Fibroblast of the conjunctiva (primary cell): ENCODE measurements at regions not wholly inside any gene's neighbourhood (a gene's known extent, or its start where the extent isn't known, plus 50 kb on each side); places are given as distances from the start of the nearest gene placed in this dataset.

Experiments used
- DNase-seq: peaks from one replicate; pipeline ENCODE4 v3.0.0-alpha.2; 2010; ENCODE audit warnings: low read depth

DNA sequence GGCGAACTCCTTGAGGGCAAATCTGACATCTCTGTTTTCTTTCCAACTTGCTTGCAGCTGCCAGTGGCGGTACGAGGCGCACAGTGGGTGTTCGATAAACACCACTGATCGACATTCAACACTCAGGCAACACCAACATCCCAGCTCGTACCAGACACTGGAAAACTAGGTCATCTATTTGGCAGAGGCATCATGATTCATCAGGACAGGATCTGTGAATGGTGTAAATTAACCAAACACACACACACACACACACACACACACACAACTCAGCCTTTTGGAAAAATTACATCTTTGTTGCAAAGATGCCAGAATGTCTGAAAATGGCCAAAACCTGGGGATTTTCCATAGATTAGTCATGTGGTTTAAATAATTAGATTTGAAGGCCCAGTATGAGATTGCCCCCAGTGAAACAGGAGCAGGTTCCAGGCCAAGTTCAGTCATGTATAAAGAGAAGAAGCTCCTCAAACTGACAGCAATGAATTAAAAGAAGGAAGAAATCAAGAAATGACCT is 150.5 kb upstream of the NCKAP5 start:
- peak; percentile 60 for DNase-seq

GRCh38 chr2:133720429-133720828 is 152.2 kb upstream of the NCKAP5 start:
- no peak for DNase-seq

DNA sequence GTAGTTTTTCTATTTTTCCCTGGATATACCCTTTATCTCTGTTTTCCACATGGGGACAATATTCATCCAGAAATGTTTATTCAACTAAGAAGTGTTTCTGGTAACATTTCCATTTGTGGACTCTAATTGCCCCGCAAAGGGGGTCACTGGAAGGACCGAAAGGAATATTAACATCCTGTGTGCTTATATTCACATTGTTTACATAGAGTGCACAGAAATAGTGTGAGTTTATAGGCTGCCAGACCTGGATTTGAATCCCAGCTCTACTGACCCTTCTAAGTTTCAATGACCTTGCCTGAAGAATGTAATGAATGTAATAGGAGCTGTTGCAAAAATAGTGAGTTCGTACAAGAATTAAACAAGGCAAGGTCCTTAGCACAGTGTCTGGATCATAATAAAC is 152.9 kb upstream of the NCKAP5 start:
- no peak for DNase-seq

GRCh38 chr2:133723133-133723532 is 154.9 kb upstream of the NCKAP5 start:
- no peak for DNase-seq

- no peak for DNase-seq
Observed at GRCh38 chr2:133726973-133727372, 158.7 kb upstream of the NCKAP5 start.

- no peak for DNase-seq
Observed at GRCh38 chr2:133732059-133732458, 163.8 kb upstream of the NCKAP5 start.

DNA sequence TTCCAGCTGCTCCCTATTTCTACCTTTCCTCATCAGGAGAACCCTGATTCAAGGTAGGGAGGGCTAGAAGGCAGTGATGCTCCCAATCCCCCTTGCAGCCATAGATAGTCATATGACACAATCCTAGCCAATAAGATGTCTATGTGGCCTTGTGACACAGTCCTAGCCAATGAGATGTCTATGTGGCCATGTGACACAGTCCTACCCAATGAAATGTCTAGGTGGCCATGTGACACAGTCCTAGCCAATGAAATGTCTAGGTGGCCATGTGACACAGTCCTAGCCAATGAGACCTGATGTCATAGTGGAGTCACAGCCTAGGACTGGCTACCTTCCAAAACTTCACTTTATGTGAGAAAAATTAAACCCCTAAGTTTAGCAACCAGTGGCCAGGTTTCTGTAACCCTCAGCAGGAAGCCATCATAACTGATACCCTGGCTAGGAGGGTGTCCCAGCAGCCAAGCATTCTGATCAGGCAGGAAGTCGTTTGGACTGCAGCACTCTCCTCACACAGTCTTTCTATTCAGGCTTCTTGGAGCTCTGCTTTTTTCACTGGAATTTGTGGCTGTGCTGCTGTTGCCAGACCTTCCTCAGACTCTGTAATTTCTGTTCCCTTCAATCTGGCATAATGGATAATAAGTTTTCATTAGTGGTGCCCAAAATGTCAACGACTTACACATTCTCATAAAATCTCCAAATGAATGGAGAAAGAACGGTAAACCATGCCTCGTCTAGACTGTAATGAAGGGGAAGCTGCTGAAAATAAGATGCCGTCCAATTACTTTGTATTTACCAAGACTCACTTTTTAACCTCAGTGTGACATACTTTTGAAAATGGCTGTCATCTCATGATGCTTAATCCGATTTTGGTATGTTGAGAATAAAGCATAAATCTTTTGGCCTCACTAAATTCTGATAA is 165.0 kb upstream of the NCKAP5 start:
- DNase-seq: no peak

- DNase-seq: no peak
Observed at GRCh38 chr2:133733901-133734255, 165.6 kb upstream of the NCKAP5 start.

DNA sequence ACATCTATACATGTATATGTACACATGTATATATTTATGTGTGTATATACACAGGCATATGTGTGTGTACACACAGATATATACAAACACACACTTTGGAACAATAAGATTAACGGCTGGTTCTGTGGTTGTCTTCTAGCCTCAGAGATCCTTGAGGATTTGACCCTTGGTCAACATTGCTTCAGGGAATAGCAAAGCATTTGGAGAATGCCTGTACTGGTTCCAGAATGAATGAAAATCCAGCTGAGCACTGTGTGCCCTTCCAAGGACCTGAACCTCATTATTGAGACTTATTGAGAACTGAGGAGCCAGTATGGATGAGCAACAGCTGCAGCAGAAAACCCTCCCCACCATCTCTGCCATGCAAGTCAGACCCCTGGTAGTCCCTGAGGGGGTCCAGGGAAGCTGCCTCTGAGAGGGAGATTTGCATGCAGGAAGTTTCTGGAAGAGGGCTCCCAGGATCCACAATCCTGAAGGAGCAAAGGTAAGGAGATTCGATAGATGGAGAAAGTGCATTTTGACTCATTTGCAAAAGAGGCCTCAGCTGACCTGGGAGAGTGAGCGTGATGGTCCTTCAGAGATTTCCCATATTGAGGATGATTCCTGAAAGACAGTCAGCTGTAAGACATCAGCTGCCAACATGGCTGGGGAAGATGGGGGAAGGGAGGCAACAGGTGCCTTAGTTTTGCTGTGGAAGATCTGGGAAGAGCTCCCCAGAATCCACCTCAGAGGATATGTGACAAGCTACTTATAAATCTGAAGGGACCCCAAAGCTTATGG is 166.6 kb upstream of the NCKAP5 start:
- no peak for DNase-seq

GRCh38 chr2:133736674-133737073 is 168.4 kb upstream of the NCKAP5 start:
- DNase-seq: no peak

GRCh38 chr2:133737242-133737993 is 169.2 kb upstream of the NCKAP5 start:
- no peak for DNase-seq

- no peak for DNase-seq
Observed at GRCh38 chr2:133739039-133739438, 170.8 kb upstream of the NCKAP5 start.

DNA sequence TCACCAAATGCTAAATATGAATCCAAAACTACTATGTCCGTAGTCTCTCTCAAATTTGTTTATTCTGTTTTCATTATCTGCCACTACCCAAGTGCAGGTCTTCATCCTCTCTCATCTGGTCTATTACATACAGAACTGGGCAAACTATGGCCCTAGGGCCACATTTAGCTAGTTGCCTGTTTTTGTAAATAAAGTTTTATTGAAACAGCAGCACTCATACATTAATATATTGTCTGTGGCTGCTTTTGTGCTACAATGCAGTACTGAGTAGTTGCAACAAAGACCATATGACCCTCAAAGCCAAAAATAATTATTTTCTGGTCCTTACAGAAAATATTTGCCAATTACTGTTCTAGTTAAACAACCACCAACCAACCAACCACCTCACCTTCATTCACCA is 172.2 kb upstream of the NCKAP5 start:
- no peak for DNase-seq

DNA sequence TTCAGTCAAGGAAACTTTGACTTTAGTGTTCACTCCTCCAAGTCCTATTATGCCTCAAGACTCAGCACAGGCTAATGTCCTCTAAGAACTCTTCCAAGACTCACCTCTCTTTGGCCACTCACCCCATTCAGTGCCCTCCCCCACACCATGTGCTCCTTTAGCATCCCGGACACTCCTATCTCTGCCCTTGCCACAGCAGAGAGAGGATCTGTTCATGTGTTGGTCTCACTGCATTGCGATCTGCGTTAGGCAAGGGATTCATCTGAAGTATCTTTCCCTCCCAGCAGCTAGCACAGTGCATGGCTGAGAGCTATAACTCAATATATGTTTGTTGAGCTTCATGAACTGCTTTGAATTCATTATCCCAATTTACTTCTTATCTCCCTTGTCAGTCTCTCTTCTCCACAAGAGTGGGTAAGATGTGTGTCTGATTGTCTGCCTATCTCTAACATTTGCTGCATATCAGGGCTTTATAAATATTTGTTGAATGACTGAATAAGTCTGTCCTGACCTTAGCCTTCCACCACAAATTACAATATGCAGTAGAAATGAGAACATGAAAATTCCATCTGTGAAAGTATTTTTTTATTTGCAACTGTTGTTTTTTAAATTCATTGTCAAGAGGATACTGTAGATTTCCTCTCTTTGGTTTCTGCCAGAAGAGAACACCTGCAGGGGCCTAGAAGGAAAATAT is 179.9 kb upstream of the NCKAP5 start:
- no peak for DNase-seq

- no peak for DNase-seq
Observed at GRCh38 chr2:133753665-133754064, 185.4 kb upstream of the NCKAP5 start.

DNA sequence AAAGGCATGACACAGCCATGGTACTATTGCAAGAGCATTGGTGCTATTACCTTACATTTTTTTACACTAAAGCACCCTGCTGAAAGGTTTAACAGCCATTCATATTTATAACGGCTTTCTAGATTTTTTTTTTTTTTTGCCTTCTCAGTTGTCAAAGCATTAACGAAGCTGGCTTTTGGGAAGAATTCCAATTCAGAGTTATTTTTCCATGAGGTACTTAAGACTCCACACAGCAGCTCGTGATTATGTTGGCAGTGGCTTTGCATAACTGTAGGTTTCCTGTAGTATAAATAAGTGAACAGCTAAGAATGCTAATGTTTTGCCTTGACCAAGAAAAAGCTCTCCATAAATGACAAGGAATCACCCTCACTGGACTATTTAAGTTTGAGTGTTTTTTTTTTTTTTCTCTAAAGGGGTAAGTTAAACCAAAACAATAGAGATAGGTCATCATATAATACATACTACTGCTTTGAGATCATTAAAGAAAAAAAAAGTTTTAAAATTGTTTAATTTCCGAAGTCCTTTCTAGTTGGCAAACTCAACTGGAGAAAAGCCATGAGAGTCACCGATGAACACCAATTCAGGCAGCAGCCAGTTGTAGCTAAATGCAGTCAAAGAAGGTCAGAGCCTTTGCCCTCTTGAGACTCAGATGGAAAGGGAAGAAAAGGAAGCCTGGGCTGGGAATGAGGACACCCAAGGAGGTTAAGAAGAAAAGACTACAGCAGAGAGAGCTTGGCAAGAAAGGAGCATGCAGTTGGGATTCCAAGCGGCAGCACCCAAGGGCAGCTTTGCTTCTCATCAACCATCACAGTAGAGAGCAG is 187.4 kb upstream of the NCKAP5 start:
- DNase-seq: peak; percentile 82

DNA sequence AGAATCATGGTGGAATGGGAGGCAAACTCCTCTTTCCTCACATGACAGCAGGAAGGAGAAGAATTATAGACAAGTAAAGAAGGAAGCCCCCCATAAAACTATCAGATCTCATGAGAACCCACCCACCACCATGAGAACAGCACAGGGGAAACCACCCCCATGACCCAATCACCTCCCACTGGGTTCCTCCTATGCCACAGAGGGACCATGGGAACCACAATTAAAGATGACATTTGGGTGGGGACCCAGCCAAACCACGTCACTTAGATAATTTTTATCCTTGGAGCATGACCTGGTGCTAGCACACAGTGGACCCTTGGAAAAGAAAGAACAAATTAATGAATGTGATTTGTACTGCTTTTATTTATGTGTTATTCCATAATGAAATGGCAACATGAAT is 188.6 kb upstream of the NCKAP5 start:
- no peak for DNase-seq

GRCh38 chr2:133760376-133760775 is 192.1 kb upstream of the NCKAP5 start:
- no peak for DNase-seq

GRCh38 chr2:133765658-133766057 is 197.4 kb upstream of the NCKAP5 start:
- DNase-seq: no peak

DNA sequence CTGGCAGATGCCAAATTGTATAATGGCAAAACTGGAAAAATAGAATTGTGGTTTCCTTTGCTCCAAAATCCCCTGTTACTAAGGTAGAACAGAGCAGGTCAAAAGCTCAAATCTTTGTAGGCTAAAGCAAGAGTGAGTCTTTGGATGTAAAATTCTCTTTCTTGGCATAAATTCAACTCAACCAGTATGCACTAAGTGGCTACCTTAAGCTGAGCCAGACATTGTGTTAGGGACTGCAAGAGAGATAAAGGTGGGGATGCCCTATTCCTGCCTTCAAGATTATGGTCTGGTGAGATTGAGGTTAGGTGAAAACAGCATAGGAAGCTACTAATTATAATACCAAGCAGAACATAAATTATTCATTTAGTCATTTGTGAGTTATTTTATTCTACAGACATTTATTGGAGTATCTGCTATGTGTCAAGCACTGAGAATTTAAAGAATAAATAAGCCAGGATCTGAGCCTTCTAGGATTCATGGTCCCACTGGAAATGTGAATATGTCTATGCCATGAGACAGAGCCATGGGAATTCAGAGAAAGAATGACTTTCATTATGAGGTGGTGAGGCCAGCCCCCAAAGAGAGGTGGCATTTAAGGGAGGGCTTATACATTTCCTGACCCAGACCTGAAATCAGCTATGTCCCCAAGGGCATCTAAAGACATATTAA is 198.0 kb upstream of the NCKAP5 start:
- DNase-seq: no peak
